ENCODE measurements at regions not wholly inside any gene's neighbourhood (a gene's known extent, or its start where the extent isn't known, plus 50 kb on each side); places are given as distances from the start of the nearest gene placed in this dataset.

DNA sequence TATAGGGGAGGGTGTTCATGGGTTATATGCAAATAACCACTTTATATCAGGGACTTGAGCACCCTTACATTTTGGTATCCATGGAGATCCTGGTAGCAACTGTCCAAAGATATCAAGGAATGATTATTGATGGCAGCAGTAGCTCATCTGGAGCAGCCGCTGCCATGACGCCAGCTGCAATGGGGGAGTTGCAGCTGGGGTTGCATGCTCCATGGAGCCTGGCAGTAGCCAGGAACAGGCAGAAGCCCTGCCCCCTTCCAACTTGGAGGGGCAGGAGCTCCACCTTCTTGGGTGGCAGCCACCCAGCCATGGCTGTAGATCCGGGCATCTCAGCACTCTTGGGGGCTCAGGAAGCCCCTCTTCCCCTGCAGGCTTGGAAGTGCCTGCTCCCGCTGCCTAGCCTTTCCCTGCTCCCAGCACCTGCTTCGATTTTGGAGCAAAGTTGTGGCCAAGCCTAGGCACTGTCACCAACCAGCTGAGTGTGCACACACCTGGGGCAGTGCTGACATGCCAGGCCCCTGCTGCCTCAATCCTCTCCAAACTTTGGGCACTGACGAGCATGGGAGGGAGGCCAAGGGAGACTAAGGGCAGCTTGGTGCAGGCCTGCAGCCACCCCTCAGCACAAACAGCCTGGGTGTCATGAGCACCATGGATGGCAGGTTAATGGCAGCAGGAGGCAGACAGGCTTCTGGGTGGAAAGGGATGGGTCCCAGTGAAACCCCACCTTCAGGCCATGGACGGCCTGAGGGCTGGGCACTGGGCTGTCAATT, 235.6 kb upstream of the CSNK1A1L start:
- Histone ChIP-seq H3K4me3 (ENCODE audit: low read depth, low read length) (no peak overlapping the region), H3K27ac (ENCODE audit: low read depth, low read length) (no peak overlapping the region), H3K9me3 (ENCODE audit: control insufficient read depth, insufficient read depth, low read length) (no peaks in the 10 kb centered on the region), H3K27me3 (ENCODE audit: control insufficient read depth, insufficient read depth, low read length) (no peaks in the 10 kb centered on the region)
- TF ChIP-seq, protein P1, sequence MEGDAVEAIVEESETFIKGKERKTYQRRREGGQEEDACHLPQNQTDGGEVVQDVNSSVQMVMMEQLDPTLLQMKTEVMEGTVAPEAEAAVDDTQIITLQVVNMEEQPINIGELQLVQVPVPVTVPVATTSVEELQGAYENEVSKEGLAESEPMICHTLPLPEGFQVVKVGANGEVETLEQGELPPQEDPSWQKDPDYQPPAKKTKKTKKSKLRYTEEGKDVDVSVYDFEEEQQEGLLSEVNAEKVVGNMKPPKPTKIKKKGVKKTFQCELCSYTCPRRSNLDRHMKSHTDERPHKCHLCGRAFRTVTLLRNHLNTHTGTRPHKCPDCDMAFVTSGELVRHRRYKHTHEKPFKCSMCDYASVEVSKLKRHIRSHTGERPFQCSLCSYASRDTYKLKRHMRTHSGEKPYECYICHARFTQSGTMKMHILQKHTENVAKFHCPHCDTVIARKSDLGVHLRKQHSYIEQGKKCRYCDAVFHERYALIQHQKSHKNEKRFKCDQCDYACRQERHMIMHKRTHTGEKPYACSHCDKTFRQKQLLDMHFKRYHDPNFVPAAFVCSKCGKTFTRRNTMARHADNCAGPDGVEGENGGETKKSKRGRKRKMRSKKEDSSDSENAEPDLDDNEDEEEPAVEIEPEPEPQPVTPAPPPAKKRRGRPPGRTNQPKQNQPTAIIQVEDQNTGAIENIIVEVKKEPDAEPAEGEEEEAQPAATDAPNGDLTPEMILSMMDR (IDR thresholded peaks at IDR 0.05; ENCODE audit: low read depth, low read length) = no peak
- ChIA-PET POLR2A (no interaction called here), CTCF (no interaction called here)
- DNase-seq (ENCODE audit: low read depth, low spot score) = no peak

DNA sequence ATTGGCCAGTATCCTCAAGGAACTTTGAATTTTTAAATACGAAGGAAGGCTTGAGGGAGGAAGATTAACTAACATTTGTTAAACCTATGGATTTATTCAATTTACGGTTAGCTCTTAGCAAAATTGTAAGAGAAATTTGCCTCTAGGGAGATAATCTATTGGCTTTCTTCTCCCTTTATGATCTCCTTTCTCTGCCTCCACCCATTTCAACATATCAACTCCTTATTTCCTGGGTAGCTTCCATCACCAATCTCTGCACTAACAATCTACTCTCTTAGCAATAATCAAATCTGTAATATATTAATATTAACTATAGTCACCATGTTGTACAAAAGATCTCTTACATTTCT, 233.9 kb upstream of the CSNK1A1L start:
- Histone ChIP-seq H3K4me3 (ENCODE audit: low read depth, low read length) (no peak overlapping the region), H3K9me3 (ENCODE audit: control insufficient read depth, insufficient read depth, low read length) (no peaks in the 10 kb centered on the region), H3K27ac (ENCODE audit: low read depth, low read length) (no peak overlapping the region), H3K27me3 (ENCODE audit: control insufficient read depth, insufficient read depth, low read length) (no peaks in the 10 kb centered on the region)
- CTCF ChIA-PET = no interaction called here
- no peak for DNase-seq (ENCODE audit: low read depth, low spot score)
- POLR2A ChIA-PET = no interaction called here
- TF ChIP-seq, protein P1 (IDR thresholded peaks at IDR 0.05; ENCODE audit: low read depth, low read length) = no peak

DNA sequence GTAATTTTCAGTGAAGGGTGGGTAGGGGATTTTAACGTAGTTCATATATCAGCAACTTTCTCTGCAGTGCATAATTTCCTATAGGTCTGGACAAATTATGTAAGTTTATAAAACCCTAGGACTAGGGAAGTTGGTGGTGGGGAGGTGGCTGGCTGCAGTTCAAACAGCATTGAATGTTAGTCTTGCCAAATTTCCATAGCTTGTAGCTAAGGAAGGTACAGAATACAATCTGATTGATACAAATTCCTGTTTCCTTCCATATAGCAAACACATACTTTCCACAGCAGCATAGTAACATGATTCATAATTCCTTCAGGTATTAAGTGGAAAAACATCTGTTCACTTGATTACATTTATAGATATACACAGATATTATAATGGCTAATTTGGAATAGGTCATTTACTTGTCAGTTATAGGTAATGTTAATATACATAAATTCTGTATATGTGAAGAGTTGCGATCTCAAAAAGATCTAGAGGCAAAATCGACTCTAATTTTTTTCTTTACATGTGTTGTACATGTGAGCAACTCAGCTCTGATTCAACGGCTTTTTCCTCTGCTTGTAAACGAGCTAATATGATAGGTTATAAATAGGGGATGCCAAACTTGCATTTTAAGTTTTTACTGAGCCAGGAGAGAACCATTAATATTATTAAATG, 233.4 kb upstream of the CSNK1A1L start:
- Histone ChIP-seq H3K27ac (ENCODE audit: low read depth, low read length) (no peak overlapping the region), H3K9me3 (ENCODE audit: control insufficient read depth, insufficient read depth, low read length) (no peaks in the 10 kb centered on the region), H3K27me3 (ENCODE audit: control insufficient read depth, insufficient read depth, low read length) (no peaks in the 10 kb centered on the region), H3K4me3 (ENCODE audit: low read depth, low read length) (no peak overlapping the region)
- no peak for DNase-seq (ENCODE audit: low read depth, low spot score)
- ChIA-PET POLR2A (no interaction called here), CTCF (no interaction called here)
- TF ChIP-seq, protein P1 (IDR thresholded peaks at IDR 0.05; ENCODE audit: low read depth, low read length) = no peak

DNA sequence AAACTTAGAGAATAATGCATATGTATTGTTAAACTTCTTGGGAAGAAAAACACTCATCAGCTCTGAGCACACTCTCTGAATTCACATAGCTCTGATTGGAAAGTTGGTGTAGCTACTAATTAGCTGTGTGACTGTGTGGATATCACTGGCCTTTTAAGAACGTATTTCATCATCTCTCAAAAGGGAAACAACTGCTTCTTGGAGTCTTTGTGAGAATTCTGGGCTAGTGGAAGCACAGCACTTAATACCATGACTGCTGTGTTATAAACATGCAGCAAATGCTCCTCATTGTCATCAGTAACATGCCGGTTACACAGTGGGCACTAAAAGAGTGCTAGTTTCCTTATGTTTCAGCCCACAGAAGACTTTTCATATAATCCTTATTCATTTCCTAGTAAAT, 220.9 kb upstream of the CSNK1A1L start:
- Histone ChIP-seq H3K27me3 (ENCODE audit: control insufficient read depth, insufficient read depth, low read length) (no peaks in the 10 kb centered on the region), H3K27ac (ENCODE audit: low read depth, low read length) (no peak overlapping the region), H3K9me3 (ENCODE audit: control insufficient read depth, insufficient read depth, low read length) (no peaks in the 10 kb centered on the region), H3K4me3 (ENCODE audit: low read depth, low read length) (no peak overlapping the region)
- POLR2A ChIA-PET = no interaction called here
- DNase-seq (ENCODE audit: low read depth, low spot score) = no peak
- CTCF ChIA-PET = no interaction called here
- TF ChIP-seq, protein P1 (IDR thresholded peaks at IDR 0.05; ENCODE audit: low read depth, low read length) = no peak

DNA sequence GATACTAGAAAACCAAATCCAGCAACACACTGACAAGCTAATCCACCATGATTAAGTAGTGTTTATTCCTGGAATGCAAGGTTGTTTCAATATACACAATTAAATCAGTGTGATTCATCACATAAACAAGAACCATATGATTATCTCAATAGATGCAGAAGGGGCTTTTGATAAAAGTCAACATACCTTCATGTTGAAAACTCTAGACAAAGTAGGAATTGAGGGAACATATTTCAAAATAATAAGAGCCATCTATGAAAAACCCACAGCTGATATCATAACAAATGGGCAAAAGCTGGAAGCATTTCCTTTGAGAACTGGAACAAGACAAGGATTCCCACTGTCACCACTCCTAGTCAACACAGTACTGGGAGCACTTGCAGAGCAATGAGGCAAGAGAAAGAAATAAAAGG, 213.6 kb upstream of the CSNK1A1L start:
- DNase-seq (ENCODE audit: low read depth, low spot score) = peak; percentile 53
- no peak overlapping the region for H3K27ac ChIP-seq (ENCODE audit: low read depth, low read length)
- ChIA-PET POLR2A (interaction anchor here (0.8 kb wide), 1 partner anchor 97 kb away, joined by 3 read pairs; no protein-coding TSS in a partner anchor), CTCF (no interaction called here)
- no peaks in the 10 kb centered on the region for H3K9me3 ChIP-seq (ENCODE audit: control insufficient read depth, insufficient read depth, low read length)
- no peak overlapping the region for H3K4me3 ChIP-seq (ENCODE audit: low read depth, low read length)
- no peaks in the 10 kb centered on the region for H3K27me3 ChIP-seq (ENCODE audit: control insufficient read depth, insufficient read depth, low read length)
- TF ChIP-seq, protein P1 (IDR thresholded peaks at IDR 0.05; ENCODE audit: low read depth, low read length) = no peak
